ENCODE measurements at regions not wholly inside any gene's neighbourhood (a gene's known extent, or its start where the extent isn't known, plus 50 kb on each side); places are given as distances from the start of the nearest gene placed in this dataset.

- no peak for TF ChIP-seq CTCF (IDR thresholded peaks at IDR 0.05)
- no peak for TF ChIP-seq POLR2A (IDR thresholded peaks at IDR 0.05)
- no peak overlapping the region for H3K4me3 ChIP-seq (replicated peaks in 1 of 3)
- intact Hi-C loops (cut with DNase I): no loop called here
- DNase-seq: no peak
- H3K4me1 ChIP-seq: no peaks in the 10 kb centered on the region
- no peaks in the 10 kb centered on the region for H3K36me3 ChIP-seq
- WGBS, 2 donors: 87 to 93% methylated on average over 3 of the region's 3 CpGs
- no peaks in the 10 kb centered on the region for H3K27me3 ChIP-seq
- H3K9me3 ChIP-seq: no peaks in the 10 kb centered on the region
- no peak overlapping the region for H3K27ac ChIP-seq
Observed at GRCh38 chr2:2926009-2926857, 451.4 kb downstream of the EIPR1 start.

GRCh38 chr2:2922156-2922555 lies 455.5 kb downstream of the EIPR1 start:
- no peak overlapping the region for H3K4me3 ChIP-seq (replicated peaks in 1 of 3)
- no peak overlapping the region for H3K27ac ChIP-seq
- TF ChIP-seq POLR2A (IDR thresholded peaks at IDR 0.05) (no peak), CTCF (IDR thresholded peaks at IDR 0.05) (no peak)
- H3K9me3 ChIP-seq: no peaks in the 10 kb centered on the region
- H3K36me3 ChIP-seq: no peaks in the 10 kb centered on the region
- H3K4me1 ChIP-seq: no peaks in the 10 kb centered on the region
- 76 to 95% methylated on average over 6 of the region's 6 CpGs for WGBS, 2 donors
- H3K27me3 ChIP-seq: no peaks in the 10 kb centered on the region
- intact Hi-C loops (cut with DNase I): no loop called here
- DNase-seq: no peak

GRCh38 chr2:2921011-2921720 lies 456.5 kb downstream of the EIPR1 start:
- no peak overlapping the region for H3K4me3 ChIP-seq (replicated peaks in 1 of 3)
- intact Hi-C loops (cut with DNase I): no loop called here

GRCh38 chr2:2919574-2920365 lies 457.8 kb downstream of the EIPR1 start:
- TF ChIP-seq CTCF (IDR thresholded peaks at IDR 0.05): no peak
- TF ChIP-seq POLR2A (IDR thresholded peaks at IDR 0.05): no peak
- no peak overlapping the region for H3K4me3 ChIP-seq (replicated peaks in 1 of 3)
- DNase-seq: no peak
- H3K36me3 ChIP-seq: no peaks in the 10 kb centered on the region
- no peaks in the 10 kb centered on the region for H3K9me3 ChIP-seq
- H3K4me1 ChIP-seq: no peaks in the 10 kb centered on the region
- no peak overlapping the region for H3K27ac ChIP-seq
- intact Hi-C loops (cut with DNase I): no loop called here
- no peaks in the 10 kb centered on the region for H3K27me3 ChIP-seq
- WGBS, 2 donors: 45 to 46% methylated on average over 10 of the region's 10 CpGs

More at GRCh38 chr2:2921011-2921720, 456.5 kb downstream of the EIPR1 start:
- DNase-seq: no peak
- H3K9me3 ChIP-seq: no peaks in the 10 kb centered on the region
- H3K27ac ChIP-seq: no peak overlapping the region
- WGBS, 2 donors: 93 to 97% methylated on average over 13 to 14 of the region's 16 CpGs
- no peaks in the 10 kb centered on the region for H3K27me3 ChIP-seq
- no peaks in the 10 kb centered on the region for H3K36me3 ChIP-seq
- TF ChIP-seq POLR2A (IDR thresholded peaks at IDR 0.05): no peak
- TF ChIP-seq CTCF (IDR thresholded peaks at IDR 0.05): no peak
- H3K4me1 ChIP-seq: no peaks in the 10 kb centered on the region

All from thyroid gland (tissue), 4 donors.